ENCODE measurements at regions not wholly inside any gene's neighbourhood (a gene's known extent, or its start where the extent isn't known, plus 50 kb on each side); places are given as distances from the start of the nearest gene placed in this dataset.

DNA sequence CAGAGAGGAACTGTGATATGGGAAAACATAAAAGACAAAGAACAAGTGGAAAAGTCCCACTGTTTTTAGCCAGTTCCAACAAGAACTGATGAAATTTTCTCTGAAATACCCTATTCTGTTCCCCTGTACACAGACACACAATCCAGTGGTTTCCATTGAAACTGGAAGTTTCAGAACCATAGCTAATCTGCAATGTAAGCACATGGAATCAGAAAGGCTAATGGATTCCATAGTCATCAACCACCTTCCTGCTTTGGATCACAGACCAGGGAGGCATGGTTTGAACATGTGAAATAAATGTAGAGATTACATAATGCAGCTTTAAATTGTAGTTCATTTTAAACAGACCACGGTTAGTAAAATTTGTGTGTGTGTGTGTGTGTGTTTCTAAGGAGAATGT is 242.1 kb downstream of the GJA1 start:
- TF ChIP-seq, protein P1, sequence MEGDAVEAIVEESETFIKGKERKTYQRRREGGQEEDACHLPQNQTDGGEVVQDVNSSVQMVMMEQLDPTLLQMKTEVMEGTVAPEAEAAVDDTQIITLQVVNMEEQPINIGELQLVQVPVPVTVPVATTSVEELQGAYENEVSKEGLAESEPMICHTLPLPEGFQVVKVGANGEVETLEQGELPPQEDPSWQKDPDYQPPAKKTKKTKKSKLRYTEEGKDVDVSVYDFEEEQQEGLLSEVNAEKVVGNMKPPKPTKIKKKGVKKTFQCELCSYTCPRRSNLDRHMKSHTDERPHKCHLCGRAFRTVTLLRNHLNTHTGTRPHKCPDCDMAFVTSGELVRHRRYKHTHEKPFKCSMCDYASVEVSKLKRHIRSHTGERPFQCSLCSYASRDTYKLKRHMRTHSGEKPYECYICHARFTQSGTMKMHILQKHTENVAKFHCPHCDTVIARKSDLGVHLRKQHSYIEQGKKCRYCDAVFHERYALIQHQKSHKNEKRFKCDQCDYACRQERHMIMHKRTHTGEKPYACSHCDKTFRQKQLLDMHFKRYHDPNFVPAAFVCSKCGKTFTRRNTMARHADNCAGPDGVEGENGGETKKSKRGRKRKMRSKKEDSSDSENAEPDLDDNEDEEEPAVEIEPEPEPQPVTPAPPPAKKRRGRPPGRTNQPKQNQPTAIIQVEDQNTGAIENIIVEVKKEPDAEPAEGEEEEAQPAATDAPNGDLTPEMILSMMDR (conservative IDR thresholded peaks at IDR 0.05; ENCODE audit: low read length), result no peak
- no peak for TF ChIP-seq EZH2phosphoT487 (IDR thresholded peaks at IDR 0.05; ENCODE audit: borderline replicate concordance)

Measured in Loucy (cell line).